Ramos (cell line): ENCODE measurements at regions not wholly inside any gene's neighbourhood (a gene's known extent, or its start where the extent isn't known, plus 50 kb on each side); places are given as distances from the start of the nearest gene placed in this dataset.

Source experiments
- in situ Hi-C: fragments of 300-500 bp; cut with MboI; formaldehyde crosslinking; loops from one replicate; pipeline ENCODE4 v1.14.3; 2022; ENCODE audit warnings: low sequenced_read_pairs; ENCODE audit not compliant: unreplicated experiment

- in situ Hi-C loops, result no loop called here
Measured at GRCh38 chr3:159417761-159418160, 570.9 kb upstream of the IL12A start.

GRCh38 chr3:159418571-159419526, 569.8 kb upstream of the IL12A start:
- in situ Hi-C loops, result no loop called here

- in situ Hi-C loops, result no loop called here
Measured at GRCh38 chr3:159429702-159430101, 558.9 kb upstream of the IL12A start.

- in situ Hi-C loops, result no loop called here
Measured at GRCh38 chr3:159432682-159433340, 555.8 kb upstream of the IL12A start.

- in situ Hi-C loops, result no loop called here
Measured at GRCh38 chr3:159439346-159439745, 549.3 kb upstream of the IL12A start.

GRCh38 chr3:159441279-159441678, 547.4 kb upstream of the IL12A start:
- in situ Hi-C loops, result no loop called here

GRCh38 chr3:159443266-159443665, 545.4 kb upstream of the IL12A start:
- in situ Hi-C loops, result no loop called here

- in situ Hi-C loops, result no loop called here
Measured at GRCh38 chr3:159447841-159448240, 540.8 kb upstream of the IL12A start.

GRCh38 chr3:159448902-159449301, 539.7 kb upstream of the IL12A start:
- in situ Hi-C loops, result no loop called here

- in situ Hi-C loops, result no loop called here
Measured at GRCh38 chr3:159451067-159451466, 537.6 kb upstream of the IL12A start.

GRCh38 chr3:159451482-159451881, 537.2 kb upstream of the IL12A start:
- in situ Hi-C loops, result no loop called here

- in situ Hi-C loops, result no loop called here
Measured at GRCh38 chr3:159453036-159453435, 535.6 kb upstream of the IL12A start.

GRCh38 chr3:159453945-159454344, 534.7 kb upstream of the IL12A start:
- in situ Hi-C loops, result no loop called here

GRCh38 chr3:159455741-159456181, 532.9 kb upstream of the IL12A start:
- in situ Hi-C loops, result no loop called here

- in situ Hi-C loops, result no loop called here
Measured at GRCh38 chr3:159458010-159458409, 530.6 kb upstream of the IL12A start.

- in situ Hi-C loops, result no loop called here
Measured at GRCh38 chr3:159458982-159459381, 529.7 kb upstream of the IL12A start.

GRCh38 chr3:159472611-159473010, 516.0 kb upstream of the IL12A start:
- in situ Hi-C loops, result no loop called here

- in situ Hi-C loops, result no loop called here
Measured at GRCh38 chr3:159473206-159473605, 515.4 kb upstream of the IL12A start.

GRCh38 chr3:159480046-159480445, 508.6 kb upstream of the IL12A start:
- in situ Hi-C loops, result no loop called here

- in situ Hi-C loops, result no loop called here
Measured at GRCh38 chr3:159482241-159482993, 506.2 kb upstream of the IL12A start.

- in situ Hi-C loops, result no loop called here
Measured at GRCh38 chr3:159482994-159483367, 505.7 kb upstream of the IL12A start.
